Osteoblast (primary cell): ENCODE measurements at regions not wholly inside any gene's neighbourhood (a gene's known extent, or its start where the extent isn't known, plus 50 kb on each side); places are given as distances from the start of the nearest gene placed in this dataset.

Source experiments
- DNase-seq: peaks from one replicate; pipeline ENCODE4 v3.0.0; 2011; ENCODE audit warnings: low spot score, mixed read lengths; ENCODE audit not compliant: insufficient read length; ENCODE audit errors: missing footprints
- H2AFZ ChIP-seq: 2 replicates; pipeline ENCODE4 v1.6.0; 2011; ENCODE audit warnings: mild to moderate bottlenecking, low read length
- H3K27ac ChIP-seq: 2 replicates; pipeline ENCODE4 v1.5.1; 2011; ENCODE audit warnings: mild to moderate bottlenecking, low read depth, low read length, moderate library complexity
- H3K27me3 ChIP-seq: 2 replicates; pipeline ENCODE4 v1.6.0; 2012; ENCODE audit warnings: mild to moderate bottlenecking, control low read depth, inconsistent platforms, low read length, moderate library complexity; ENCODE audit not compliant: insufficient read depth
- H3K36me3 ChIP-seq: 2 replicates; pipeline ENCODE4 v1.5.1; 2011; ENCODE audit warnings: mild to moderate bottlenecking, low read length, control low read depth, moderate library complexity; ENCODE audit not compliant: insufficient read depth
- H3K4me1 ChIP-seq: 2 replicates; pipeline ENCODE4 v1.5.1; 2011; ENCODE audit warnings: mild to moderate bottlenecking, low read length, control low read depth, moderate library complexity; ENCODE audit not compliant: insufficient read depth
- H3K4me2 ChIP-seq: 2 replicates; pipeline ENCODE4 v1.6.0; 2011; ENCODE audit warnings: mild to moderate bottlenecking, low read length; ENCODE audit not compliant: insufficient read depth
- H3K4me3 ChIP-seq: fragments of 200-600 bp; sonication (generic); 3 replicates; pipeline ENCODE4 v1.5.1; 2012; ENCODE audit warnings: mild to moderate bottlenecking, low read length, inconsistent platforms; ENCODE audit not compliant: insufficient read depth
- H3K79me2 ChIP-seq: 2 replicates; pipeline ENCODE4 v1.6.0; 2012; ENCODE audit warnings: mild to moderate bottlenecking, low read length, control low read depth, inconsistent platforms; ENCODE audit not compliant: insufficient read depth
- H3K9me3 ChIP-seq: 2 replicates; pipeline ENCODE4 v1.5.1; 2011; ENCODE audit warnings: low read depth, low read length, control low read depth
- H4K20me1 ChIP-seq: 2 replicates; pipeline ENCODE4 v1.6.0; 2012; ENCODE audit warnings: mild to moderate bottlenecking, low read length, control low read depth; ENCODE audit not compliant: insufficient read depth
- TF ChIP-seq, protein P1 (sequence below): IDR thresholded peaks from 2 replicates; pipeline ENCODE4 v1.5.1; 2011; ENCODE audit warnings: mild to moderate bottlenecking, low read depth, low read length, moderate library complexity; ENCODE audit errors: extremely low read depth

DNA sequence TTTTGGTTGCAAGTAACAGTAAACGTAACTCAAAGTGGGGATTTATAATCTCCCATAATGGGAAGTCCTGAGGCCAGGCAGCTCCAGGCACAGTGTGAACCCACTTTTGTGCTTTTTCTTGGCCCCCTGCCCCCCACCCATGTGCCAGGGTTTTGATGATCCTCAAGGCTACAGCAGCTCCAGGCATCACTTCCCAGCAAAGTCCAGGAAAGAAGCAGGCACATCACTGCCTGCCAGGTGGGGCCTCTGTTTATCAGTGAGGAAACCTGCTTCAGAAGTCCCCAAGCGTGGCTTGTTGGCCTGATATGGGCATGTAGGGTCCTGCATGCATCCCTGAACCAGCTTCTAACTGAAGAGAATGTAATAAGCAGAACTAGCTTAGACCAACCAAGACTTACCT is 299.2 kb upstream of the SKOR2 start:
- TF ChIP-seq, protein P1, sequence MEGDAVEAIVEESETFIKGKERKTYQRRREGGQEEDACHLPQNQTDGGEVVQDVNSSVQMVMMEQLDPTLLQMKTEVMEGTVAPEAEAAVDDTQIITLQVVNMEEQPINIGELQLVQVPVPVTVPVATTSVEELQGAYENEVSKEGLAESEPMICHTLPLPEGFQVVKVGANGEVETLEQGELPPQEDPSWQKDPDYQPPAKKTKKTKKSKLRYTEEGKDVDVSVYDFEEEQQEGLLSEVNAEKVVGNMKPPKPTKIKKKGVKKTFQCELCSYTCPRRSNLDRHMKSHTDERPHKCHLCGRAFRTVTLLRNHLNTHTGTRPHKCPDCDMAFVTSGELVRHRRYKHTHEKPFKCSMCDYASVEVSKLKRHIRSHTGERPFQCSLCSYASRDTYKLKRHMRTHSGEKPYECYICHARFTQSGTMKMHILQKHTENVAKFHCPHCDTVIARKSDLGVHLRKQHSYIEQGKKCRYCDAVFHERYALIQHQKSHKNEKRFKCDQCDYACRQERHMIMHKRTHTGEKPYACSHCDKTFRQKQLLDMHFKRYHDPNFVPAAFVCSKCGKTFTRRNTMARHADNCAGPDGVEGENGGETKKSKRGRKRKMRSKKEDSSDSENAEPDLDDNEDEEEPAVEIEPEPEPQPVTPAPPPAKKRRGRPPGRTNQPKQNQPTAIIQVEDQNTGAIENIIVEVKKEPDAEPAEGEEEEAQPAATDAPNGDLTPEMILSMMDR: no peak
- H3K36me3 ChIP-seq: no peaks in the 10 kb centered on the region

DNA sequence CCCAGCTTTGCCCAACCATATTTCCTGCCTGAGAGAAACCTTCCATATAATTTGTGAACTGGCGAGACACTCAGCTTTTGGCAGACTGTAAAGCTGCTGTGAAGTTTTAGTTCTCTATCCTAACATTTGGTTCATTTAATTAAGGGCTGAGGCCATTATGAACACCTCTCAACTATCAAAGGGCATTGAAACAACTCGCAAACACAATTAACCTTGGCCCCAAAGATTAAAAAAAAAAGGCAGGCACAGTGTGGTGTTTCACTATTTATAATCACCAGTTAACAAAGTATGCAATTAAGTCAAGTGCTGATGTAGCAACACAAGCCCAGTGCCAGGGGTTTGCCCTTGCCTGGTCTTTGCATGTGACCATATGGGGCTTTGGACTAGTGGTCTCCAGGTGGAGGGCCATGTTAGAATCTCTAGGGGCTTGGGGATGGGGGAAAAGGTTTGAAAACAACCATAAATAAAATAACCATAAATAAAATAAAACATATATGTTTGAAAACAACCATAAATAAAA is 297.6 kb upstream of the SKOR2 start:
- Histone ChIP-seq H3K79me2 (no peaks in the 10 kb centered on the region), H3K27ac (no peak overlapping the region), H2AFZ (no peak overlapping the region), H3K27me3 (no peaks in the 10 kb centered on the region), H3K4me2 (no peak overlapping the region), H3K9me3 (no peaks in the 10 kb centered on the region), H3K36me3 (no peaks in the 10 kb centered on the region), H3K4me3 (no peak overlapping the region), H4K20me1 (no peaks in the 10 kb centered on the region), H3K4me1 (no peaks in the 10 kb centered on the region)
- no peak for DNase-seq
- TF ChIP-seq, protein P1: no peak

More for the DNA sequence above, 299.2 kb upstream of the SKOR2 start:
- no peak for DNase-seq
- H3K27me3 ChIP-seq: no peaks in the 10 kb centered on the region
- H3K9me3 ChIP-seq: no peaks in the 10 kb centered on the region
- H3K4me2 ChIP-seq: no peak overlapping the region
- H3K79me2 ChIP-seq: no peaks in the 10 kb centered on the region
- no peak overlapping the region for H2AFZ ChIP-seq
- H3K27ac ChIP-seq: no peak overlapping the region
- H3K4me1 ChIP-seq: no peaks in the 10 kb centered on the region
- H4K20me1 ChIP-seq: no peaks in the 10 kb centered on the region
- H3K4me3 ChIP-seq: no peak overlapping the region

DNA sequence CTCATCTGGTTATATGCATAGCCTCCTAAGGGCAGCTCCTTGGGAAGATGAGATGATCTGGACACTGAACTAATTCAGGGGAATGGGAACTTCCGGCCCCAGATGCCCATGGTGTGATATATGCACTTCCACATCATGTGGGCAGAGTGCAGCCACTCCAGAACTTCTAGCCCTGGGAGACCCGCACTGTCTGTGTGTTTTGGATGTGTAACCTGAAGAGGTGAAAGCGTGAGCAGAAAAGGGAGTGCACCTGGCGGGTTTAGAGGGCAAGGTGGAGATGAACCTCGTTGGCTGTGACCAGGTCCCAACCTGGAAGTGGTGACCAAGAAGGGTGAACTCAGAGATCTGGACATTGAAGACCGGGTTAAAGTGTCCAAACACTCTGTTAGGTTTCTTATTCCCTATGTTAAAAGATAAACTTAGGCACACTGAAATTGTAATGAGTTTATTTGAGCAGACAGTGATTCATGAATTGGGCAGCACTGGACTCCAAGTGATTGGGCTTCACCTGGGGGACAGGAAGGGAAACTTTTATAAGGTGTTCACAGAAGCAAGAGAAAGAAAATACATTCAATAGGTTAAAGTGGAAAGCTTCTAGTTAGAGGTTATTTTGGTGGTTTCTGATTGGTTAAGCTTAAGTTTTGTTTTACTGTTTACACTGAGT is 296.2 kb upstream of the SKOR2 start:
- no peaks in the 10 kb centered on the region for H3K9me3 ChIP-seq
- TF ChIP-seq, protein P1: no peak

DNA sequence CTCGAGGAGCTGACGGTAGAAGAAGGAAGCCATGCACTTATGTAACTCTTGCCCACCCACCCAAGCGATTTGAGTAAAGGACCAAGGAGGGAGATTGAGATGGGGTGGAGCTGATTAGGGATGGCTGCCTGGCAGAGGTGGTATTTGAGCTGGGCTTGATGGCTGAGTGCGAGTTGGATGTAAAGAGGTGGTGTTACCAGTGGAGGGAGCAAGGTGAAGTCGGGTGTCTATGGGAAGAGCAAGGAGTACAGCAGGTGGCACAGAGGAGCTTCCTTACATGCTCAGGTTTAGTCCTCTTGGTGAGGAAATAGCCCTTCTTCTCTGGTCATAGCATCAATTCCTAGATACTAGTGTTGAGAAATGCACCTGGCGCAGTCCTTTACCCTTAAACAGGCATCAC is 294.2 kb upstream of the SKOR2 start:
- Histone ChIP-seq H4K20me1 (no peaks in the 10 kb centered on the region), H3K27ac (no peak overlapping the region), H3K79me2 (no peaks in the 10 kb centered on the region), H3K4me2 (no peak overlapping the region), H3K4me1 (no peaks in the 10 kb centered on the region), H3K36me3 (no peaks in the 10 kb centered on the region), H3K27me3 (no peaks in the 10 kb centered on the region), H2AFZ (no peak overlapping the region), H3K4me3 (no peak overlapping the region), H3K9me3 (no peaks in the 10 kb centered on the region)
- TF ChIP-seq, protein P1: no peak
- DNase-seq: no peak

More for the DNA sequence above, 296.2 kb upstream of the SKOR2 start:
- DNase-seq: no peak
- Histone ChIP-seq H3K27me3 (no peaks in the 10 kb centered on the region), H3K27ac (no peak overlapping the region), H3K4me1 (no peaks in the 10 kb centered on the region), H2AFZ (no peak overlapping the region), H3K36me3 (no peaks in the 10 kb centered on the region), H4K20me1 (no peaks in the 10 kb centered on the region), H3K79me2 (no peaks in the 10 kb centered on the region), H3K4me3 (no peak overlapping the region), H3K4me2 (no peak overlapping the region)
